ENCODE measurements at regions not wholly inside any gene's neighbourhood (a gene's known extent, or its start where the extent isn't known, plus 50 kb on each side); places are given as distances from the start of the nearest gene placed in this dataset.

DNA sequence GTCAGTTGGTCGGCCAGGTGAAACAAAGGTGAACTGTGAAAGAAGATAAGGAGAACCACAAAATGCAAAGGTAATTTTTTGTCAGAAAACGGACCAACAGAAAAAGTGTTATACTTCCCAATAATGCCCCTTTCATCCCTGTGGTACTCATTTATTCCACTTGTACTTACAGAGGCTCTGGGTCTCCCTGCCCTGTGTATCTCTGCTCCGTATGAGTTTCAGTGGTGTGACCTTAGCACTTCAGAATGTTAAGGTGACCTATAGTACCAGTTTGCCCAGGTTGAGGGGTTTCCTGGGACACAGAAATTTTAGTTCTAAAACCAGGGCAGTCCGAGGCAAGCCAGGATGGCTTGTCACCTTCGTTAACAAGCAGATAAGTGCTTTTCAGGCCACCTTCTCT, 254.8 kb downstream of the OLFM3 start:
- no peak for DNase-seq (ENCODE audit: low spot score in 2 of 2)
- TF ChIP-seq, protein P1, sequence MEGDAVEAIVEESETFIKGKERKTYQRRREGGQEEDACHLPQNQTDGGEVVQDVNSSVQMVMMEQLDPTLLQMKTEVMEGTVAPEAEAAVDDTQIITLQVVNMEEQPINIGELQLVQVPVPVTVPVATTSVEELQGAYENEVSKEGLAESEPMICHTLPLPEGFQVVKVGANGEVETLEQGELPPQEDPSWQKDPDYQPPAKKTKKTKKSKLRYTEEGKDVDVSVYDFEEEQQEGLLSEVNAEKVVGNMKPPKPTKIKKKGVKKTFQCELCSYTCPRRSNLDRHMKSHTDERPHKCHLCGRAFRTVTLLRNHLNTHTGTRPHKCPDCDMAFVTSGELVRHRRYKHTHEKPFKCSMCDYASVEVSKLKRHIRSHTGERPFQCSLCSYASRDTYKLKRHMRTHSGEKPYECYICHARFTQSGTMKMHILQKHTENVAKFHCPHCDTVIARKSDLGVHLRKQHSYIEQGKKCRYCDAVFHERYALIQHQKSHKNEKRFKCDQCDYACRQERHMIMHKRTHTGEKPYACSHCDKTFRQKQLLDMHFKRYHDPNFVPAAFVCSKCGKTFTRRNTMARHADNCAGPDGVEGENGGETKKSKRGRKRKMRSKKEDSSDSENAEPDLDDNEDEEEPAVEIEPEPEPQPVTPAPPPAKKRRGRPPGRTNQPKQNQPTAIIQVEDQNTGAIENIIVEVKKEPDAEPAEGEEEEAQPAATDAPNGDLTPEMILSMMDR (IDR thresholded peaks at IDR 0.05), result no peak
- no peak for TF ChIP-seq POLR2A (IDR thresholded peaks at IDR 0.05)
- intact Hi-C loops (cut with DNase I; ENCODE audit: low total_unique reads), result no loop called here
- H3K4me3 ChIP-seq (ENCODE audit: low read depth, poor library complexity, severe bottlenecking), result no peak overlapping the region
- 51 to 53% methylated on average over 5 of the region's 5 CpGs for WGBS, 2 donors

DNA sequence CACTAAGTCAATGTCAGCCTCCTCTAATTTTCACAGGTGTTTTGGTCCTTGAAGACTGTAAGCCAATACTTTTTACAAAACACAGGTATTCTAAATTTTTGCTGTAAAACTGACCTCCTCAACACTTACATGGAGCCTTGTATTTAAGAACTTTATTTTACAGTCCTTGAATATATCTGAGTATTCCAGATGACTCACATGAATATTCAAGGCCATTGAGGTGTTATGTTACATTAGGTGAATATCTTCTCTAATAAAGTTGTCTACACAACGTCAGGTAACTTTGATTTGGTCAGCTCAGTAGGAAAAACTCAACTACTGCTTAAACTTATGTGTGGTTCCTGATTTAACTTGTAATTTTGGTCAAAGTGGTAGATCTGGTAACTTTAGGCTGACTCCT, 254.2 kb downstream of the OLFM3 start:
- 74 to 83% methylated on average over 1 of the region's 1 CpG for WGBS, 2 donors
- no peak overlapping the region for H3K4me3 ChIP-seq (ENCODE audit: low read depth, poor library complexity, severe bottlenecking)
- no peak for TF ChIP-seq POLR2A (IDR thresholded peaks at IDR 0.05)
- TF ChIP-seq, protein P1 (IDR thresholded peaks at IDR 0.05), result no peak
- intact Hi-C loops (cut with DNase I; ENCODE audit: low total_unique reads), result no loop called here
- no peak for DNase-seq (ENCODE audit: low spot score in 2 of 2)

DNA sequence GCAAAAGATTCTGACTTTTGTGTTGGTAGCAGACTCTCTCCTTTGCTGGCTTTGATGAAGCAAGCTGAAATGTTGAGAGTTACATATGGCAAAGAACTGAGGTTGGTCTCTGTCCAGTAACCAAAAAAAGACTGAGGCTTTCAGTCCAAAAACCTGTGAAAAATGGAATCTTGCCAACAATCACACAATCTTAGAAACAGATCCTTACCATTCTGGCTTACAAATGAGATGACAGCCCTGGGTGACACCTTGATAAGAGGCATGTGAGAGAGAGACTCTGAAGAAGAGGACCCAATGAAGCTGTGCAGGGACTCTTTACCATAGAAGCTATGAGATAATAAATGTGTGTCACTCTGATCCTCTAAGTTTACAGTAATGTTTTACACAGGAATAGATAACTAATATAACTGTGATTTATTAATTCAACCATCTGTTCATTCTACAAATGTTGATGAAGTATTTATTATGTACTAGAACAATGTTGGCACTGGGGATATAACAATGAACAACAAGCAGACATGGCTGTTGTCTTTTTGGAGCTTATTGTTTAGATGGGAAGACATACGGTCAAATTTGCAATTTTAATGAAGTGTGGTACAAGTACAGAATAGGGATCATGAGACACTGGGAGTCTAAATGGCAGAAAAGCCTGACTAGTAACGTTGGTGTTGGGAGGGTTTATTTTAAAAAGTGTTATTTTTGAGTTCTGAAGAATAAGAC, 251.0 kb downstream of the OLFM3 start:
- DNase-seq (ENCODE audit: low spot score in 2 of 2), result no peak
- WGBS, 2 donors, result 54 to 66% methylated on average over 2 of the region's 2 CpGs
- no peak overlapping the region for H3K4me3 ChIP-seq (ENCODE audit: low read depth, poor library complexity, severe bottlenecking)
- intact Hi-C loops (cut with DNase I; ENCODE audit: low total_unique reads), result no loop called here
- TF ChIP-seq, protein P1 (IDR thresholded peaks at IDR 0.05), result no peak
- no peak for TF ChIP-seq POLR2A (IDR thresholded peaks at IDR 0.05)

DNA sequence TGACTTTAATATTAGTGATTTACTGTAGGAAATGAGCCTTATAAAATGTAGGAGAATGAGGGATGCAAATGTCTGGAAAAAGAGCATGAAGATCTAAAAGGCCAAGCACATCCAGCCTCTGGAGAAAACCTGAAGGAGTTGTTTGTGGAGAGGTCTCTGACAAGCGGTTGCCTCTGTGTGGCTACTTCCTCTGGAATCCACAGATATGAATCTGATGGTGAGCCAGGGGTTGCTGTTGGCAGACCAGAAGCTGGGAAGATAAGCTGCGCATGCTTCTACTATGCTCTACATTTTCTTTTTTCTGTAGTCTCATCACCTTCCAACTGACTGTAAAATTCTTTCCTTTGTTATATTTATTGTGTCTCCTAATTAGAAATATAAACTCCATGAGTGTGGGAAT, 248.6 kb downstream of the OLFM3 start:
- DNase-seq (ENCODE audit: low spot score in 2 of 2), result no peak
- H3K4me3 ChIP-seq (ENCODE audit: low read depth, poor library complexity, severe bottlenecking), result no peak overlapping the region
- intact Hi-C loops (cut with DNase I; ENCODE audit: low total_unique reads), result no loop called here
- TF ChIP-seq, protein P1 (IDR thresholded peaks at IDR 0.05), result no peak
- no peak for TF ChIP-seq POLR2A (IDR thresholded peaks at IDR 0.05)
- WGBS, 2 donors, result 89 to 90% methylated on average over 2 of the region's 2 CpGs

Data from lower leg skin (tissue), 4 donors.